SK-N-SH treated with all-trans-retinoic acid at 6 μM for 48 hours (cell line): ENCODE measurements at regions not wholly inside any gene's neighbourhood (a gene's known extent, or its start where the extent isn't known, plus 50 kb on each side); places are given as distances from the start of the nearest gene placed in this dataset.

Source experiments
- ARNTL ChIP-seq: fragments of 450-650 bp; formaldehyde crosslinking; IDR thresholded peaks from 2 replicates; pipeline ENCODE4 v1.5.0; 2020; ENCODE audit warnings: low read depth, mild to moderate bottlenecking, moderate library complexity, borderline replicate concordance
- ZFP3 ChIP-seq: fragments of 250-450 bp; sonication (Bioruptor Pico); IDR thresholded peaks from 2 replicates; pipeline ENCODE4 v1.5.0; 2020; ENCODE audit warnings: mild to moderate bottlenecking, moderate library complexity

DNA sequence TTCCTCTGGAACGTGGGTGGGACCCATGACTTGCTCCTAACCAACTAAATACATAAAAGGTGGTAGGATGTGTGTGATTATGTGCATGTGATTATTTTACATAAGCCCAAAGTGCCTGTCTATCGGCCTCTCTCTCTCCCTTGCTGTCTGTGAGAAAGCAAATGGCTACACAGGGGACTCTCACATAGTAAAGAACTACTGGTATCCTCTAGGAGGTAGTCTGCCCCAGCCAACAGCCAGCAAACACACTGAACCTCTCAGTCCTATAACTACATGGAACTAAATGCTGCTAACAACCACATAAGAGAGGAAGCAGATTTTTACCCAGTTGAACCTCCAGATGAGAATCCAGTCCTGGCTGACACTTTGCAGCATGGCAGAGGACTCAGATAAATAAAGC is 1249.4 kb downstream of the ADGRL3 start:
- TF ChIP-seq ZFP3 (CRISPR knock-in tag), result no peak
- TF ChIP-seq ARNTL (CRISPR knock-in tag), result no peak
